ENCODE measurements at regions not wholly inside any gene's neighbourhood (a gene's known extent, or its start where the extent isn't known, plus 50 kb on each side); places are given as distances from the start of the nearest gene placed in this dataset.

- no peak for TF ChIP-seq CTCF (IDR thresholded peaks at IDR 0.05)
- no peak for TF ChIP-seq EP300 (IDR thresholded peaks at IDR 0.05)
- no peak for TF ChIP-seq POLR2AphosphoS5 (IDR thresholded peaks at IDR 0.05)
Observed at GRCh38 chr10:109765838-109766237, 157.5 kb downstream of the XPNPEP1 start.

Measured in upper lobe of left lung (tissue), 4 donors.